ENCODE measurements at regions not wholly inside any gene's neighbourhood (a gene's known extent, or its start where the extent isn't known, plus 50 kb on each side); places are given as distances from the start of the nearest gene placed in this dataset.

DNA sequence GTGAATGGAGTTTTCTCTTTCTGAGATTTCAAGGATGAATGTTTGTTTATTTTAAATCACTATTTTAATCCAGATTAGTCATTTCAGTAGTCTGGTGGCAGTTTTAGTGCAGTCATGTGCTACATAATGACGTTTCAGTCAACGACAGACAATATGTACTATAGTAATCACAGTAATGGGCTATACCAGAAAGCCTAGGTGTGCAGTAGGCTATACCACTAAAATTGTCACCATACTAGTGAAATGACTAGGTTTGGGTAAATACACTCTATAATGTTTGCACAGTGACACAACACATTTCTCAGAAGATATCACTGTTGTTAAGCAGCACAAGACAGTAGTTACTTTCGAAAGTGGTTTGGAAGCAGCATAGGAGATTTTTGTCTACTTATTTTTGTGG lies 203.1 kb downstream of the ETNK1 start:
- no peaks in the 10 kb centered on the region for H3K4me1 ChIP-seq
- H3K27ac ChIP-seq: no peak overlapping the region
- no peaks in the 10 kb centered on the region for H3K27me3 ChIP-seq
- no peak for DNase-seq (ENCODE audit: low spot score in 2 of 2)
- intact Hi-C loops (cut with DNase I; ENCODE audit: low total_unique reads): no loop called here
- no peaks in the 10 kb centered on the region for H3K9me3 ChIP-seq
- H3K36me3 ChIP-seq: no peaks in the 10 kb centered on the region
- no peak overlapping the region for H3K4me3 ChIP-seq
- TF ChIP-seq POLR2A (IDR thresholded peaks at IDR 0.05) (no peak), POLR2AphosphoS5 (IDR thresholded peaks at IDR 0.05) (no peak)
- TF ChIP-seq, protein P1, sequence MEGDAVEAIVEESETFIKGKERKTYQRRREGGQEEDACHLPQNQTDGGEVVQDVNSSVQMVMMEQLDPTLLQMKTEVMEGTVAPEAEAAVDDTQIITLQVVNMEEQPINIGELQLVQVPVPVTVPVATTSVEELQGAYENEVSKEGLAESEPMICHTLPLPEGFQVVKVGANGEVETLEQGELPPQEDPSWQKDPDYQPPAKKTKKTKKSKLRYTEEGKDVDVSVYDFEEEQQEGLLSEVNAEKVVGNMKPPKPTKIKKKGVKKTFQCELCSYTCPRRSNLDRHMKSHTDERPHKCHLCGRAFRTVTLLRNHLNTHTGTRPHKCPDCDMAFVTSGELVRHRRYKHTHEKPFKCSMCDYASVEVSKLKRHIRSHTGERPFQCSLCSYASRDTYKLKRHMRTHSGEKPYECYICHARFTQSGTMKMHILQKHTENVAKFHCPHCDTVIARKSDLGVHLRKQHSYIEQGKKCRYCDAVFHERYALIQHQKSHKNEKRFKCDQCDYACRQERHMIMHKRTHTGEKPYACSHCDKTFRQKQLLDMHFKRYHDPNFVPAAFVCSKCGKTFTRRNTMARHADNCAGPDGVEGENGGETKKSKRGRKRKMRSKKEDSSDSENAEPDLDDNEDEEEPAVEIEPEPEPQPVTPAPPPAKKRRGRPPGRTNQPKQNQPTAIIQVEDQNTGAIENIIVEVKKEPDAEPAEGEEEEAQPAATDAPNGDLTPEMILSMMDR (IDR thresholded peaks at IDR 0.05): no peak

DNA sequence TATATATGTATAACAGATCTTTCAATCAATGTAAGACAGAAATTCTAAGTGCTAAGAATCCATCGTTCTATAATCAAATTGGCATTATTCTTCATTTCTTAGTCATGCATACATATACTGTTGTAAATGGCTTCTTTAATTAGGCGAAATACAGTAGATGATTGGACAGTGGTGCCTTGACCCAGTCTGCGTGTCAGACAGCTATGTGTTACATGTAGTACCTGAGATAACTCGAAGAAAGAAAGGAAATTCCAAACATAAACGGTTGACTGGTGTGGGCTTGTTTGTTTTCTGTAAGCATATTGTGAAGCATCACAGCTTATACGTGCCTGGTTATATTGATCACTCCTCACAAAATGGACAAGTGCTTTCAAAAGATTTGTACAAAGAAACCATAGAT lies 210.5 kb downstream of the ETNK1 start:
- TF ChIP-seq, protein P1 (IDR thresholded peaks at IDR 0.05): no peak
- no peak for TF ChIP-seq POLR2AphosphoS5 (IDR thresholded peaks at IDR 0.05)
- TF ChIP-seq POLR2A (IDR thresholded peaks at IDR 0.05): no peak
- no peak overlapping the region for H3K4me3 ChIP-seq
- no peaks in the 10 kb centered on the region for H3K4me1 ChIP-seq
- DNase-seq (ENCODE audit: low spot score in 2 of 2): no peak
- H3K9me3 ChIP-seq: no peaks in the 10 kb centered on the region
- intact Hi-C loops (cut with DNase I; ENCODE audit: low total_unique reads): no loop called here
- H3K27me3 ChIP-seq: no peaks in the 10 kb centered on the region
- H3K36me3 ChIP-seq: no peaks in the 10 kb centered on the region
- H3K27ac ChIP-seq: no peak overlapping the region

DNA sequence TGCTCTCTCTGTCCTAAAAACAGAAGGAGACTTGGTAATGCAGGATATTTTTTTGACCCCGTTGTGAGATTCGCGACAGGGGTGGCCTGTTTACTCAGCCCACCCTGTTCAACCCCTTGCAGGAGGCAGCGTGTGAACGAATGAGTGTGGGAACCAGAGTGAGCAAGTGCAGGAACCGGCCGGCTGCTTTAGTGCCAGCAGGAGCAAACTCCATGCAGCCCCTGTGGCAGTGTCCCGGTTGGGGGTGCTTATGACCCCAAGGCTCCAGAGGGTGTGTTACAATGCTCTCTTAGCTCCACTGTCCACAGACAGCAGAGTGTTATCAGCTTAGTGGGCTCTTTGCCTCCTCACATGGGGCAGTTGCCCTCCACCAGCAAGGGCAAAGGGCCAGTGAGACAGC lies 225.2 kb downstream of the ETNK1 start:
- DNase-seq (ENCODE audit: low spot score in 2 of 2): no peak
- Histone ChIP-seq H3K9me3 (no peaks in the 10 kb centered on the region), H3K4me1 (no peaks in the 10 kb centered on the region), H3K4me3 (no peak overlapping the region), H3K27me3 (no peaks in the 10 kb centered on the region), H3K27ac (no peak overlapping the region), H3K36me3 (no peaks in the 10 kb centered on the region)
- intact Hi-C loops (cut with DNase I; ENCODE audit: low total_unique reads): no loop called here
- no peak for TF ChIP-seq POLR2AphosphoS5 (IDR thresholded peaks at IDR 0.05)
- TF ChIP-seq POLR2A (IDR thresholded peaks at IDR 0.05): no peak
- TF ChIP-seq, protein P1 (IDR thresholded peaks at IDR 0.05): no peak

DNA sequence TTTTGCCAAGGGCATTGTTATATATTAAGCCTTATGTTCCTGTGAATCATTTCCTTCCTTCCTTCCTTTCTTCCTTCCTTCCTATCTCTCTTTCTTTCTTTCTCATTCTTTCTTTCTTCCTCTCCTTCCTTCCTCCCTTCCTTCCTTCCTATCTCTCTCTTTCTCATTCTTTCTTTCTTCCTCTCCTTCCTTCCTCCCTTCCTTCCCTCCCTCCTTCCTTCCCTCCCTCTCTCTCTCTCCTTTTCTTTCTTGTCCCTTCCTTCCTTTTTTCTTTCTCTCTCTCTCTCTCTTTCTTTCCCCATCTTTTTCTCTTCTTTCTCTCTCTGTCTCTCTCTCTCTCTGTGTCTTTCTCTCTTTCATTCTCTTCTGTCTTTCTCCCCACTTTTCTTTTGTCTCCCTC lies 226.6 kb downstream of the ETNK1 start:
- TF ChIP-seq POLR2A (IDR thresholded peaks at IDR 0.05) (no peak), POLR2AphosphoS5 (IDR thresholded peaks at IDR 0.05) (no peak)
- Histone ChIP-seq H3K27me3 (no peaks in the 10 kb centered on the region), H3K36me3 (no peaks in the 10 kb centered on the region), H3K4me1 (no peaks in the 10 kb centered on the region), H3K9me3 (no peaks in the 10 kb centered on the region), H3K27ac (no peak overlapping the region), H3K4me3 (no peak overlapping the region)
- DNase-seq (ENCODE audit: low spot score in 2 of 2): no peak
- intact Hi-C loops (cut with DNase I; ENCODE audit: low total_unique reads): no loop called here

DNA sequence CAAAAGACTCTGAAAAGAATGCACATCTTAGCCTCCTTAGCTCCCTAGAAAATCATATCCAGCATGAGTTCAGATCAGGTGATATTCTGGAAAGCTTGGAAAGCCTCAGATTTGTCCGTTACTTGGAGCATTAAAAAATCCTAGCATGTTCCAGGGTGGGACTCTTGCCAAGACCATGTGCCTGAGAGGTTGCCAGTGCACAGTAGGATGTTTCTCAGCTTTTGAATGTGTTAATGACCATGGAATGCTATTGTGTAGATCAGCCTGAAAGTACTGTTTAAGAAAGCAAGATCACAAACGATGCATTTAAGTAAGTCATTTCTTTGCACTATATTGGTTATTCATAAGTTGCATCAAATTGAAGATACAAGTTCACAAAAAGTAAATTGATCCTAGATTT lies 230.5 kb downstream of the ETNK1 start:
- intact Hi-C loops (cut with DNase I; ENCODE audit: low total_unique reads): no loop called here
- H3K27ac ChIP-seq: no peak overlapping the region
- DNase-seq (ENCODE audit: low spot score in 2 of 2): no peak
- H3K4me1 ChIP-seq: no peaks in the 10 kb centered on the region
- H3K9me3 ChIP-seq: no peaks in the 10 kb centered on the region
- H3K4me3 ChIP-seq: no peak overlapping the region
- no peaks in the 10 kb centered on the region for H3K27me3 ChIP-seq
- TF ChIP-seq, protein P1 (IDR thresholded peaks at IDR 0.05): no peak
- TF ChIP-seq POLR2AphosphoS5 (IDR thresholded peaks at IDR 0.05) (no peak), POLR2A (IDR thresholded peaks at IDR 0.05) (no peak)
- H3K36me3 ChIP-seq: no peaks in the 10 kb centered on the region

DNA sequence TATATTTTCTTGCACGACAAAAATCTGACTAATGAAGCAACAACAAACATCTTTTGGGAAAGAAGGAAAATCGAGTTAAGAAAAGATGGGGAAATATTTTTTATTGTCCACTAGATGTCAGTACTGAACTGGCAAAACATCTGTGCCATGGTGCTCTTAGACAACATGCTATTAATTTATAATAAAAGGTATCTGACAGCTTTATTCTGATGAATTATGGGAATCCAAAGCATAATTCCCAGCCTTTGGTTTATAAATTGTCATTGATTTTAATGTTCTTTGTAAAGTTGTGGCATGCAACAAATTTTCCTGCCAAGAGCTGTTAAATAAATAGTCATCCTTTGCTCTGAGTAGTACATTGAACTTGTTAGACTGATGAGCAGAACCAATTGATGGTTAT lies 231.2 kb downstream of the ETNK1 start:
- H3K4me3 ChIP-seq: no peak overlapping the region
- H3K27me3 ChIP-seq: no peaks in the 10 kb centered on the region
- TF ChIP-seq POLR2A (IDR thresholded peaks at IDR 0.05) (no peak), POLR2AphosphoS5 (IDR thresholded peaks at IDR 0.05) (no peak)
- TF ChIP-seq, protein P1 (IDR thresholded peaks at IDR 0.05): peak in 2 of 3 donors; percentile 28 to 47
- no peaks in the 10 kb centered on the region for H3K9me3 ChIP-seq
- no peak for DNase-seq (ENCODE audit: low spot score in 2 of 2)
- no peak overlapping the region for H3K27ac ChIP-seq
- intact Hi-C loops (cut with DNase I; ENCODE audit: low total_unique reads): no loop called here
- no peaks in the 10 kb centered on the region for H3K36me3 ChIP-seq
- H3K4me1 ChIP-seq: no peaks in the 10 kb centered on the region

All from breast epithelium (tissue), 4 donors.